HG02884 (cell line): ENCODE measurements at regions not wholly inside any gene's neighbourhood (a gene's known extent, or its start where the extent isn't known, plus 50 kb on each side); places are given as distances from the start of the nearest gene placed in this dataset.

Experiments
- ATAC-seq: cut with Tn5 transposase; IDR thresholded peaks from one replicate; pipeline ENCODE4 v1.9.1; 2021; ENCODE audit warnings: mild to moderate bottlenecking, moderate library complexity; ENCODE audit not compliant: unreplicated experiment

GRCh38 chr10:1939016-1939415 lies 201.7 kb upstream of the ADARB2 start:
- no peak for ATAC-seq

GRCh38 chr10:1938317-1938716 lies 201.0 kb upstream of the ADARB2 start:
- no peak for ATAC-seq

DNA sequence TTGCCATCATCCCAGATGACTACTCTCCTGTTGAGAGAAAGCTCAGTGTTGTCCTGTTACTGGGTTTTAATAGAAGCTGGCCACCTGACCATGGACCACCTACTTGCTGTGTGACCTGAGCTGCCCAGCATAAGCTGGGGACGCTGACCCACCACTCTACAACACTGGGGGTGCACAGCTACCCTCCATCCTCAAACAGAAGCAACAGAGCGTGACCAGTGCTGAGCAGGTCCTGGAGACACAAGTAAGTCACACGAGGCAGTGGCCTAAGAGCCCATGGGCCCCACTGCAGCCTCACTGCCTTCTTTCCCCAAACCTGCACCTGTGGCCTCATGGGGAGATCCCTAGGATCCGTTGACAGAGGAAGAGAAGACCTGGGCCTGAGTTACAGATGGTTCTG lies 198.6 kb upstream of the ADARB2 start:
- ATAC-seq = no peak

DNA sequence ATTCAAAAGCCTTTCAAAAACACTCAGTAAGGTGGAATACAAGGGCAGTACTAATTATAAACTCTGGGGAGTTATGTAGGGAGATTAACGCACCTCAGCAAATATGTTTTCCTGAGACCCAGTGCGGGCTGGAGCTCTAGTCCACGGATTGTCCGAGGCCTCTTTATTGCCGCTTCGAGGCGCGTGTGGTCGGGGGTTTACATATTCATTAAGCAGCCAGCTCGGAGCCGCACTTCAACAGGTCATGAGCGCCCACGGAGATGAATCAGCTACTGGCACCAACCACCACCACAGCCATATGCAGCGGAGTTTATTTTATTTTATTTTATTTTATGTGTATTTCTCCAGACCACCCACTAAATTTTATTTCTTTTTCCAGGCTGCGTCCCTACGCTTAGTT lies 195.9 kb upstream of the ADARB2 start:
- ATAC-seq = no peak

DNA sequence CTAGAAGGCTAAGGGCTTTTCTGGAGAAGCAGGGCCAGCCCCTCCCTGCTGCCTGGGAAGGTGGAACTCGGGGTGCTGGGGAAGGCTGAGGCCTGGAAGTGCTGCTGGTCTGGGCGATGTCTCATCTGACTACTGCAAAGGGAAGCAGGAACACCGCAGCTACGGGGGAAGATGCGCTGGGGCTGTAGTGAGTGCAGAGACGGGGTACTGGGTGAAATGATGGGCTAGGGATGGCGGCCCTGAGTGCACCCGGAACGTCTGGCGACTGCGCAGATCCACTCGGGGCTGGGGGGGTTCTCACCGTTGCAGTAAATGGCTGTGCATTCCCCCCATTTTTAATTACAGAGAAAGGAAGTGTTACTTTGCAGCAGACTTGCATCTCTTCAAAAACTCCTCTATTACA lies 195.4 kb upstream of the ADARB2 start:
- no peak for ATAC-seq

GRCh38 chr10:1928606-1929005 lies 191.3 kb upstream of the ADARB2 start:
- no peak for ATAC-seq

- ATAC-seq = no peak
These were observed 186.7 kb upstream of the ADARB2 start for GRCh38 chr10:1923998-1924397.

DNA sequence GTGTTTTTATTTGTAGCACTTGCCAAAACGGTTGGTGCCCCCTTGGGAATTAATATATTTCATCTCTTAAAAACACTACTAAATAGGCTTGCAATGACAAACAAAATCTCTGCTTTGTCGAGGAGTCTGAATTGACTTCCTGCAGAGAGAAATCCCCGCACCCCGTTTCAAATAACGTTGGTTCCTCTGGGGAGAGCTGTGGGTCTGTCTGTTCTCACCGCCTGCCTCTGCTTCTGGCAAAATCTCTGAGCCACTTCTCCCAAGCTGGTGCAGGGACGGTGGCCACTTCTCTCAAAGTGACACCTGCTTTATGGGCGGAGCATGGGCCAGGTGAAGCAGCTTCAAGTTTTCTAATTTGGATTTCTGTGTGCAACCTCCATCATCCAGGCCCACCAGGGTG lies 186.3 kb upstream of the ADARB2 start:
- no peak for ATAC-seq

- no peak for ATAC-seq
These were observed 183.6 kb upstream of the ADARB2 start for GRCh38 chr10:1920941-1921340.

- no peak for ATAC-seq
These were observed 182.8 kb upstream of the ADARB2 start for GRCh38 chr10:1920127-1920526.

DNA sequence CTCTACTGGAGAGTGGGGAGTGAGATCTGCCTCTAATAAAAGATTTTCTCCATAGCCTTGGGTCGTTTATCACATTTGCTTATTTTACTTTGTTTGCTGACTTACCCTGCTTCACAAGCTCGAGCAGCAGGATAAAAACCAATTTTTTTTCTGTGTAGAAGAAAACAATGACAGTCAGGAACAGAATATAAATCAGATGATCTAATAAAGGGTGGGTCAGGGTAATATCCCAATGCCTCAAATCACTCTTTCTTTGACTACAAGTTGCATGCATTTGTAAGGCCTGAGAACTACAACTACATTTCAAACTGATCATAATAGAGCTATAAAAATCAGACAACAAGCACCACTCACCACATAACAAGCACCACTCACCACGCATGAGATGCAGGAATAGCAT lies 174.4 kb upstream of the ADARB2 start:
- no peak for ATAC-seq

- ATAC-seq = no peak
These were observed 166.7 kb upstream of the ADARB2 start for GRCh38 chr10:1903982-1904381.

DNA sequence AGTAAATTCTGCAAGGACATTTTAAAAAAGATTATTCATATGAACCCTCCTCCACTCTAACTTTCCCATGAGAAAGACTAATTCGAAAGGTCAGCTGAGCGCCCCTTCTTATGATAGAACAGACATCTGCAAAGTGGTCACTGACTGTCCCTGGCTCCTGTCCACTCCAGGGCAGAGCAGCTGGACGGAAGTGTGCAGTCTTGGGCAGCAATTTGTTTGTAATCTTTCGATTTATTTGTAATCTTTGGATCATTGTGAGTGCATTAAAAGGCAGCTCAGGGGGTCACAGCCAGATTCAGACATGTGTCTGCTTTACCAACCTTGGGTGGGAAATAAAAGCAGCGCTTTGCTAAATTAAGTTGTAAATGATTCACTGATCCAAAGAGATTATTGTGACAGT lies 158.8 kb upstream of the ADARB2 start:
- ATAC-seq = no peak

GRCh38 chr10:1895691-1896090 lies 158.4 kb upstream of the ADARB2 start:
- no peak for ATAC-seq

DNA sequence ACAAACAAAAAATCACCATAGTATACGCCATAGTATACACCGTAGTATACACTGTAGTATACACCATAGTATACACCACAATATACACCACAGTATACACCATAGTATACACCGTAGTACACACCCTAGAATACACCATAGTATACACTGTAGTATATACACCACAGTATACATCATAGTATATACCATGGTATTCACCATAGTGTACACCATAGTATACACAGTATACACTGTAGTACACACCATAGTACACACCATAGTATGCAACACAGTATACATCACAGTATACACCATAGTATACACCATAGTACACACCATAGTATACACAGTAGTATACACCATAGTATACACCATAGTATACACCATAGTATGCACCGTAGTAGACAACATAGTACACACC lies 157.6 kb upstream of the ADARB2 start:
- ATAC-seq = no peak

DNA sequence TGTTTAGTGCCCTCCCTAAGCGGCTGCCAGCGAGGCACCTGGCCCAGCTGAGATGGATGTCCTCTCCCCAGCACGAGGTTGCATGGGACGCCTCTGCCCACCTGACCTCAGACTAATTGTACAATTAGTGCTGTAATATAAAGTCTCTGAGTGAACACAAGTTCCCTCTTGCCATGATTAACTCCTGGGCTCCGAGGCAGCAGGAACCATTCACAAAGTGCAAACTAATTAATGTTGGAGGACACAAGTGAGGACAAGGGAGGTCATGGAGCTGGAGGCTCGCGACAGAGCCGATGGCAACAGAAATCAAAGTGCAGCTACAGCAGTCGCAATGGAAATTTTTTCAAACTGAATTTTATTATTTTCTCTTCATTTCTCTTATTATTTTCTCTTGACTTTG lies 156.6 kb upstream of the ADARB2 start:
- no peak for ATAC-seq

GRCh38 chr10:1886039-1886438 lies 148.7 kb upstream of the ADARB2 start:
- no peak for ATAC-seq

GRCh38 chr10:1882728-1883127 lies 145.4 kb upstream of the ADARB2 start:
- no peak for ATAC-seq

DNA sequence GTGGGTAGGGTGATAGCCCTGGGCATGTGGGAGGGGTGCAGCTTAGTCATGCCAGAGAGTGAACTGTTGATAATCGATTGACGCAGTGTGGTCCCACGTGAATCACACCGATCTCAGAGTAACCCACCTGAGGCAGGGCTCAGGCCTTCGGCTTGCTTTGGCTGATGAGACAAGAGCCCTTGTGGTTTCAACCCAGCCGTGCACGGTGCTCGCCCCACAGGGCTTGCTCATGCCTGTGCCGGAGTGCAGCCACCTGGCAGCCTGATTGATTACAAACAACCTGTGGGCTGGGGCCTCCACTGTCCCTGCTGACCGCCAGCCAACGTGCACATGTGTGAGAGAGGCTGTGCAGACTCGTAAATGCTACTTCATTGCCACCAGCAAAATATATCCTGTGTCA lies 144.9 kb upstream of the ADARB2 start:
- no peak for ATAC-seq

- ATAC-seq = no peak
These were observed 144.3 kb upstream of the ADARB2 start for GRCh38 chr10:1881636-1882035.

GRCh38 chr10:1874533-1874932 lies 137.2 kb upstream of the ADARB2 start:
- ATAC-seq = no peak

- no peak for ATAC-seq
These were observed 136.5 kb upstream of the ADARB2 start for GRCh38 chr10:1873661-1874315.

DNA sequence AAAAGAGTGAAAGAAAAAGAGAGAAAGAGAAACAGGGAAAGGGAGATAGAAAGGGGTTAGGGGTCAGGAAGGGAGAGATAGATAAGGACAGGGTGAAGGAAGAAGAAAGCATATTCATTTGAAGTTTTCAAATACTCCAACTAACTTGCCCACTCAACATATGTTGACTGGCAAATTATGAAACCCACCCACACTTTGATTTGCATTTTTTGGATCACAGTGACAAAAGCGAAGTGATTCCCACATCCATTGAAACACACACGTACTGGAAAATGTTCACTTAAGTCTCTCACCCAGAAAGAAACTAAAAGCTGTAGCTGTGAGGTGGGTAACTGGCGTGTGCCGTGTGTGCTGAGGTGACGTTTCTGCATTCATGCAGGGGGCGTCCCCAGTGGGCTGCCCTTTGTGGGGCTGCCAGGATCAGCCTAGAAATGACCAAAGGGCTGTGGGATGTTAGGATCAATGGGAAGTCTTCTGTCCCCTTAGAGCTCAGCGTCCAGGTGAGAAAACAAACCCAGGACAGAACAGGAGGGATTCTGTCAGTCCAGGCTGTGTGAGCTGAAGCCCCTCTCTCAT lies 134.9 kb upstream of the ADARB2 start:
- ATAC-seq = no peak
